Endothelial cell of umbilical vein (primary cell): ENCODE measurements at regions not wholly inside any gene's neighbourhood (a gene's known extent, or its start where the extent isn't known, plus 50 kb on each side); places are given as distances from the start of the nearest gene placed in this dataset.

Experiments used
- BruUV-seq: library from RNA; stranded (reverse); fragments of 400-500 nt; replicated peaks from 2 replicates; lab custom pipeline; 2021; lab: Mats Ljungman, UMichigan
- CTCF ChIA-PET: fragments of 300-600, 350-600 bp; sonication (Branson Sonifier 250); formaldehyde crosslinking; loops from one replicate; lab custom pipeline; 2021; ENCODE audit warnings: antibody characterized with exemption, inconsistent platforms; lab: Charles Lee
- POLR2A ChIA-PET: fragments of 300-600, 350-600 bp; sonication (Branson Sonifier 250); formaldehyde crosslinking; loops from one replicate; lab custom pipeline; 2021; ENCODE audit warnings: antibody characterized with exemption, inconsistent platforms; lab: Charles Lee
- DNase-seq: peaks from one replicate; pipeline ENCODE4 v3.0.0-alpha.2; 2011; ENCODE audit warnings: low read depth, low spot score
- FAIRE-seq: peaks from 2 replicates; lab custom pipeline; 2011; peaks lifted over from hg19 to GRCh38; lab: Jason Lieb, UNC
- H2AFZ ChIP-seq: 2 replicates; pipeline ENCODE4 v1.6.0; 2012; ENCODE audit warnings: low read depth, low read length, control low read depth, inconsistent platforms
- H3K27ac ChIP-seq: 2 replicates; pipeline ENCODE4 v1.5.1; 2011; ENCODE audit warnings: low read depth, mild to moderate bottlenecking, control low read depth, low read length, moderate library complexity; ENCODE audit not compliant: insufficient read depth
- H3K27me3 ChIP-seq, 2 experiments: 2 replicates each; pipeline versions ENCODE4 v1.6.0 to v1.6.1; 2011; ENCODE audit warnings: low read length in 2 of 2, mixed read lengths in 1 of 2; ENCODE audit not compliant: control insufficient read depth in 2 of 2, insufficient read depth in 2 of 2
- H3K36me3 ChIP-seq, 2 experiments: 2 replicates in 1 of 2; 3 replicates in 1 of 2; pipeline ENCODE4 v1.5.1; 2011; ENCODE audit warnings: low read length in 2 of 2, mild to moderate bottlenecking in 1 of 2, moderate library complexity in 1 of 2; ENCODE audit not compliant: control insufficient read depth in 2 of 2, insufficient read depth in 2 of 2; ENCODE audit errors: extremely low read depth in 1 of 2
- H3K4me1 ChIP-seq: 3 replicates; pipeline ENCODE4 v1.5.1; 2011; ENCODE audit warnings: mild to moderate bottlenecking, low read length; ENCODE audit not compliant: control insufficient read depth, insufficient read depth; ENCODE audit errors: extremely low read depth
- H3K4me2 ChIP-seq: 2 replicates; pipeline ENCODE4 v1.6.1; 2011; ENCODE audit warnings: low read length, control low read depth, mixed read lengths; ENCODE audit not compliant: insufficient read depth
- H3K4me3 ChIP-seq, 3 experiments: fragments of 200-600 bp in 1 of 3; sonication (generic), shearing (Covaris generic) in 1 of 3; replicated peaks in 1 of 3; 2 replicates each; pipeline ENCODE4 v1.5.1; 2011 to 2016; ENCODE audit warnings: control low read depth in 3 of 3, low read length in 3 of 3, mild to moderate bottlenecking in 2 of 3, inconsistent platforms in 1 of 3, low read depth in 1 of 3, moderate library complexity in 1 of 3; ENCODE audit not compliant: insufficient read depth in 1 of 3
- H3K79me2 ChIP-seq: 2 replicates; pipeline ENCODE4 v1.6.0; 2012; ENCODE audit warnings: low read length, inconsistent platforms; ENCODE audit not compliant: control insufficient read depth, insufficient read depth
- H3K9ac ChIP-seq: replicated peaks from 2 replicates; pipeline ENCODE3; 2011; ENCODE audit warnings: low read length, control low read depth; ENCODE audit not compliant: insufficient read depth; ENCODE audit errors: extremely low read depth
- H3K9me1 ChIP-seq: replicated peaks from 3 replicates; pipeline ENCODE4 v1.6.0; 2011; ENCODE audit warnings: mild to moderate bottlenecking, low read length; ENCODE audit not compliant: control insufficient read depth, insufficient read depth; ENCODE audit errors: extremely low read depth
- H3K9me3 ChIP-seq: replicated peaks from 2 replicates; pipeline ENCODE4 v1.5.1; 2012; ENCODE audit warnings: low read length, inconsistent platforms; ENCODE audit not compliant: control insufficient read depth, insufficient read depth
- H4K20me1 ChIP-seq: replicated peaks from 2 replicates; pipeline ENCODE3; 2011; ENCODE audit warnings: mild to moderate bottlenecking, low read length; ENCODE audit not compliant: control insufficient read depth, insufficient read depth; ENCODE audit errors: extremely low read depth
- CTCF ChIP-seq, 2 donors: IDR thresholded peaks; 1 replicate in 1 of 2; 2 replicates in 1 of 2; pipeline ENCODE4 v1.5.1; 2011; ENCODE audit warnings: low read length in 2 of 2, mild to moderate bottlenecking in 2 of 2, moderate library complexity in 2 of 2, control low read depth in 1 of 2, inconsistent platforms in 1 of 2, low read depth in 1 of 2; ENCODE audit not compliant: insufficient read depth in 1 of 2; ENCODE audit errors: extremely low read depth in 1 of 2
- EZH2 ChIP-seq: IDR thresholded peaks from 2 replicates; pipeline ENCODE4 v1.6.1; 2012; ENCODE audit warnings: borderline replicate concordance, low read depth, mild to moderate bottlenecking, moderate library complexity, low read length, inconsistent platforms; ENCODE audit not compliant: severe bottlenecking
- FOS ChIP-seq: IDR thresholded peaks from 2 replicates; pipeline ENCODE4 v1.6.1; 2011; ENCODE audit warnings: mild to moderate bottlenecking, low read length, moderate library complexity, borderline replicate concordance; ENCODE audit not compliant: insufficient read depth
- GATA2 ChIP-seq: IDR thresholded peaks from 2 replicates; pipeline ENCODE4 v1.7.0; 2011; ENCODE audit warnings: low read depth, mild to moderate bottlenecking, moderate library complexity, mixed read lengths, low read length; ENCODE audit not compliant: insufficient read length, insufficient read depth
- JUN ChIP-seq: IDR thresholded peaks from 2 replicates; pipeline ENCODE4 v1.6.1; 2011; ENCODE audit warnings: borderline replicate concordance, low read depth; ENCODE audit not compliant: insufficient read length, insufficient read depth
- MAX ChIP-seq: IDR thresholded peaks from 2 replicates; pipeline ENCODE4 v1.6.1; 2011; ENCODE audit not compliant: insufficient read depth, insufficient read length
- MYC ChIP-seq: IDR thresholded peaks from one replicate; pipeline ENCODE4 v1.6.1; 2011; ENCODE audit warnings: mild to moderate bottlenecking, low read depth, low read length
- POLR2A ChIP-seq: IDR thresholded peaks from 2 replicates; pipeline ENCODE4 v1.6.1; 2012; ENCODE audit warnings: low read depth, mild to moderate bottlenecking, control low read depth, low read length
- POLR2AphosphoS5 ChIP-seq: IDR thresholded peaks from 2 replicates; pipeline ENCODE4 v1.6.1; 2012; ENCODE audit warnings: low read depth, mild to moderate bottlenecking, control low read depth, low read length, moderate library complexity; ENCODE audit not compliant: insufficient read depth
- dilution Hi-C: fragments of 300-500 bp; cut with MboI; formaldehyde crosslinking; loops from one replicate; pipeline ENCODE4 v1.15.0; 2019; ENCODE audit warnings: low sequenced_read_pairs; ENCODE audit not compliant: extremely low pct_ligation_motif_present
- intact Hi-C: fragments of 100-400 bp; cut with micrococcal nuclease; formaldehyde crosslinking; loops from one replicate; pipeline ENCODE4 v1.10.0; 2022
- microRNA counts: library from miRNA; unstranded; fragments of <30 nt; microRNA quantifications from one replicate; lab custom pipeline; 2016
- microRNA-seq: library from miRNA; unstranded; fragments of <30 nt; microRNA quantifications from one replicate; pipeline ENCODE4 v1.2.0, GENCODE V29; 2021; ENCODE audit warnings: borderline number of aligned reads, borderline replicate concordance
- small RNA-seq: library from RNA; depleted of rRNA; stranded (forward); fragments of <200 nt; gene quantifications from one replicate; pipeline ENCODE3, GENCODE V24; 2012; ENCODE audit warnings: low replicate concordance, low read depth; ENCODE audit not compliant: insufficient read depth, insufficient read length

- Histone ChIP-seq H3K4me3 (no peak overlapping the region), H3K79me2 (no peaks in the 10 kb centered on the region), H3K27ac (peak overlapping the region; percentile 58), H3K9ac (no peak overlapping the region), H2AFZ (peak overlapping the region; percentile 88), H3K27me3 (no peaks in the 10 kb centered on the region), H3K4me1 (peaks cover 12% of the 10 kb centered on the region), H3K9me1 (no peaks in the 10 kb centered on the region), H3K9me3 (no peaks in the 10 kb centered on the region), H3K4me2 (peak overlapping the region; percentile 9), H4K20me1 (no peaks in the 10 kb centered on the region), H3K36me3 (no peaks in the 10 kb centered on the region)
- dilution Hi-C loops (no loop called here), intact Hi-C loops (loop anchor here (2.0 to 5.0 kb wide), 5 partner anchors 57 to 1383 kb away; no protein-coding TSS in a partner anchor)
- BruUV-seq, result no TSS peak
- DNase-seq, result peak; percentile 95
- no peak for TF ChIP-seq CTCF (IDR thresholded peaks at IDR 0.05; ENCODE audit: extremely low read depth in 1 of 2, insufficient read depth in 1 of 2, low read depth in 1 of 2, low read length in 2 of 2)
- TF ChIP-seq GATA2, result no peak
- no peak for TF ChIP-seq POLR2A
- TF ChIP-seq JUN, result no peak
- no peak for TF ChIP-seq FOS
- no peak for TF ChIP-seq MYC
- TF ChIP-seq EZH2, result no peak
- no peak for TF ChIP-seq MAX
- no peak for TF ChIP-seq POLR2AphosphoS5
- CTCF ChIA-PET, result interaction anchor here (1.0 to 2.0 kb wide), 7 partner anchors 18 to 1385 kb away, joined by 3 to 8 read pairs (median 3); no protein-coding TSS in a partner anchor
- FAIRE-seq, result no peak
- POLR2A ChIA-PET, result interaction anchor here (1.0 kb wide), 1 partner anchor 52 kb away, joined by 3 read pairs; no protein-coding TSS in a partner anchor
Measured at GRCh38 chr2:56133931-56134629, 49.7 kb upstream of the CCDC85A start.

MicroRNAs in the stretch of these regions (microRNA counts, 767-probe panel; counts per million panel counts)
- microRNA hsa-miR-216a (lab: Ali Mortazavi, UCI) (723 counts per million, percentile 96 among the panel's probes with 10 or more counts), microRNA hsa-miR-216b (lab: Ali Mortazavi, UCI) (723 counts per million, percentile 96 among the panel's probes with 10 or more counts), microRNA hsa-miR-217 (lab: Ali Mortazavi, UCI) (723 counts per million, percentile 96 among the panel's probes with 10 or more counts)

Small RNAs in the stretch of these regions (microRNA-seq; reads per million reads assigned to microRNA genes)
- 512 reads per million, percentile 75 among the genes with 10 or more reads in this experiment for gene MIR216A
- 7.7 reads per million, percentile 19 among the genes with 10 or more reads in this experiment for gene MIR216B
- 1,698 reads per million, percentile 88 among the genes with 10 or more reads in this experiment for gene MIR217

Small RNAs in the stretch of these regions (small RNA-seq; reads per million reads assigned to genes)
- gene MIR216A (259 reads per million, percentile 99 among the genes with 10 or more reads in this experiment), gene MIR216B (3.1 reads per million, percentile 18 among the genes with 10 or more reads in this experiment), gene MIR217 (205 reads per million, percentile 99 among the genes with 10 or more reads in this experiment)
